ENCODE measurements at regions not wholly inside any gene's neighbourhood (a gene's known extent, or its start where the extent isn't known, plus 50 kb on each side); places are given as distances from the start of the nearest gene placed in this dataset.

DNA sequence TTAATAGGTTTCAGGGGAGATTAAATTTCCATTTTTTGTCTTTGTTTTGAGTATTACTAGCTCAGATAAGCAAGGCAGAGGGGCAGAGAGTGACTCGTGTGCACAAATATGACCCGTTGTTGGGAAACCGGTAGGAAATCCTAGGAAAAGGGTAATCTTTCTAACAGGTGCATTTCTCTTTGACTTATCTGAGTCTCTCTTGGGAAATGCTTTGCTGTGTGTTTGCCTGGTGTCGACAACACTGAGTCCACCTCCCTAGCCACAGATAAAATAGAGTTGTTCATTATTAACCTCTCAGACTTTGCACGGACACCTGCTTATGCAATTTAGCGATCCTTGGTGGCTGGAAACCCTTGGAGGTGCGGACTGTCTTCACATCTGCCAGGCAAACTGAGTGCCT is 164.2 kb downstream of the FGF1 start:
- TF ChIP-seq, protein P1, sequence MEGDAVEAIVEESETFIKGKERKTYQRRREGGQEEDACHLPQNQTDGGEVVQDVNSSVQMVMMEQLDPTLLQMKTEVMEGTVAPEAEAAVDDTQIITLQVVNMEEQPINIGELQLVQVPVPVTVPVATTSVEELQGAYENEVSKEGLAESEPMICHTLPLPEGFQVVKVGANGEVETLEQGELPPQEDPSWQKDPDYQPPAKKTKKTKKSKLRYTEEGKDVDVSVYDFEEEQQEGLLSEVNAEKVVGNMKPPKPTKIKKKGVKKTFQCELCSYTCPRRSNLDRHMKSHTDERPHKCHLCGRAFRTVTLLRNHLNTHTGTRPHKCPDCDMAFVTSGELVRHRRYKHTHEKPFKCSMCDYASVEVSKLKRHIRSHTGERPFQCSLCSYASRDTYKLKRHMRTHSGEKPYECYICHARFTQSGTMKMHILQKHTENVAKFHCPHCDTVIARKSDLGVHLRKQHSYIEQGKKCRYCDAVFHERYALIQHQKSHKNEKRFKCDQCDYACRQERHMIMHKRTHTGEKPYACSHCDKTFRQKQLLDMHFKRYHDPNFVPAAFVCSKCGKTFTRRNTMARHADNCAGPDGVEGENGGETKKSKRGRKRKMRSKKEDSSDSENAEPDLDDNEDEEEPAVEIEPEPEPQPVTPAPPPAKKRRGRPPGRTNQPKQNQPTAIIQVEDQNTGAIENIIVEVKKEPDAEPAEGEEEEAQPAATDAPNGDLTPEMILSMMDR (IDR thresholded peaks at IDR 0.05), result no peak
- no peak for TF ChIP-seq POLR2A (IDR thresholded peaks at IDR 0.05)

All from right lobe of liver (tissue), 4 donors.